GM19468 (cell line): ENCODE measurements at regions not wholly inside any gene's neighbourhood (a gene's known extent, or its start where the extent isn't known, plus 50 kb on each side); places are given as distances from the start of the nearest gene placed in this dataset.

ENCODE experiments used
- ATAC-seq: cut with Tn5 transposase; IDR thresholded peaks from one replicate; pipeline ENCODE4 v1.9.1; 2021; ENCODE audit warnings: mild to moderate bottlenecking, moderate library complexity, moderate number of reproducible peaks; ENCODE audit not compliant: unreplicated experiment; ENCODE audit errors: extremely low read depth

DNA sequence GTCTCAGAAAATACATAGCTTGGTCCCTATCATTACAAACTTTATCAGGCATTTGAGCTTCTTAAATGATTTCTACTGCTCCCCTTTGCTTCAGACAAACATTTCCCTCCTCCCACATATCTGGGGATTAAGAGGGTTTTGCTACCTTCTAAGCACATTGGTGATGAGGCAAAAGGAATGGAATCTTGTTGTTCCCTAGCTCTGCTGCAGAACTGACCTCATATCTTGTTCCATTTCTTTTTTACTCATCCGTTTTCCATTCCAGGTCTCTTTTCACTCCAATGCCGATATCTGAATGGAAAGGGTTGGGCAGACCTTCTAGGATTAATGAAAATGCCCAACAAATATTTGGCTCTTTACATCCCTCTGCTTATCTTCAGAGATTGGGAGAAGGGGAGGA is 444.6 kb downstream of the ZNF608 start:
- ATAC-seq, result no peak

- ATAC-seq, result no peak
Observed at GRCh38 chr5:124300815-124301621, 445.4 kb downstream of the ZNF608 start.

GRCh38 chr5:124297826-124298225 is 448.6 kb downstream of the ZNF608 start:
- ATAC-seq, result no peak

- no peak for ATAC-seq
Observed at GRCh38 chr5:124292322-124292855, 454.1 kb downstream of the ZNF608 start.

DNA sequence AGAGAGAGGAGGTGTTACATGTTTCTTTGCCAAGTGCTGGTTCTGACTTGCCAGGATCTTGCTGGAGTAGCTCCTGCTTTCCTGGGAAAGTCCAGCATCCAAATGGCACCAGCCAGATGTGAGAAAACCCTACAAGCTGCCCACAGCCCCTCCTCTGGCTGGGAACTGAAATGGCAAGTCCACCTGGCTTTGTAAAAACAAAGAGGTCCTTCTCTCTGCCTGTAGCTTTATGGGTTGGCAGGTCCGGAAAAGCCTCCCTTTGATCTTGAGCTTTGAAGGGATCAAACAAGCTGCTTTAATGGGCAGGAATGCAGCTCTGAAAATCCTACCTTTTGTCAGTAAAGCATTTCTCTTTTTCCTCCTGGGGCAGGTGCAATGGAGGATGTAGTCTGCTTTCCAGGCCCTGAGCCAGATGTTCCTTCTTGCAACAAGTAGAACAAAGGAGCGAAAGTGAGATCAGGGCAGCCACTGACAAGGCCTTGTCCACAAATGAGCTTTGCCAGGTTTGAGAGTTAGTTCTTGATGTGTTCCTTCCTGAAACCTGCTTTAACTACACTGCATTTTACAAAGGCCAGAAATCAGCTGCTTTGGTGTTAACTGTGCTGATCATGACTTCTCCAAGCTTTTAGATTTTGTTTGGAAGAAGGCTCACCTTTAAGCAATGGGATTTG is 456.7 kb downstream of the ZNF608 start:
- no peak for ATAC-seq

GRCh38 chr5:124289130-124289529 is 457.3 kb downstream of the ZNF608 start:
- no peak for ATAC-seq

- no peak for ATAC-seq
Observed at GRCh38 chr5:124287813-124288212, 458.6 kb downstream of the ZNF608 start.

DNA sequence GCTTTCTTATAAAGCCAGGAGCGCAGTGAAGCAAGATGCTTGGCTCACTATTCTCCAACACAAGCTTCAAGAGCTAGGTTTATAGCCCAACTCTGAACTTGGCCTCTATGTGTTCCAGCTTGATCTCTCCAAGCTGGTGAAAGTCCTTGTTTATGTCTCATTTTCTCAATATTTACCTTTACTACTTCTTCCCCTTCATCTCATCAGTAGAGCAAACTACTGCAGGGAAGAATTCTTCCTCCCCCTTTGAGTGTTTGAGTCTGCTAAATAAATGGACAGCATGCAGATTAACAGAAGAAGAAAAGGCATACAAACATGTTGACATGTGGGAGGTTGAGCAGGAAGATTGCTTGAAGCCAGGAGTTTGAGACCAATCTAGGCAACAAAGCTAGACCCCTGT is 460.7 kb downstream of the ZNF608 start:
- no peak for ATAC-seq

- ATAC-seq, result no peak
Observed at GRCh38 chr5:124285071-124285470, 461.4 kb downstream of the ZNF608 start.

- no peak for ATAC-seq
Observed at GRCh38 chr5:124283031-124283430, 463.4 kb downstream of the ZNF608 start.

GRCh38 chr5:124280079-124280478 is 466.4 kb downstream of the ZNF608 start:
- no peak for ATAC-seq

DNA sequence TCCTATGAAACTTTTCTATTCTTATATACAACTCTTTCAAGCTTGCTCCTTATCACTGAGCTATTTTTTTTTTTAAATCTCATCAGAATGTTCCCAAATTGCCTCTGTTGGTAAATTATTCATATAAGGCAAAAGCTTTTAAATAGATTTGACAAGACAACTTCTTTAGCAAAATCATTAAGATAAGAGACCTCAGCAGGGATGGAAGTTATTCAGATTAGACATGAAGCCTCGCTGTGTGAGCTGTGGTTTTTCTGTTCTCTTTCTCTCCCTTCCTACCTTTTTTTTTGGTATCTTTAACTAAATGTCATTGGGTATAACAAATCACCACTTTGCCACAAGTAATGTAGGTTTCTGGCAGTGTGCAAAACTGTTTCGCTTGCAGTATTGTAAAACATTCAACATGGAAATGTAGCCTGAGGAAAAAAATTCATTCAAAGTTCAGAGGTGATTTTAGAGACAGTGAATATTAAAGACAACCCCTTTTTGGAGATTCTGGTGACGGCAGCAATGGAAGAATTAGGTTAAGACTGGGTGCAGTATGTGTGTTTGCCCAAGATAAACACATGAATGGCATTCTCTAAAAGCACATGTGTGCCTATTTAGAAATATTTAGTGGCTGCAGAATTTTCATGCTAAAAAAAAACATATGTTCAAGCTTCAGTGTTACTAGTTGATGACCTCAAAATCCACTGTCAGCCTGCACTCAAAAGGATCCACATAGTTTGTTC is 467.1 kb downstream of the ZNF608 start:
- ATAC-seq, result no peak

- no peak for ATAC-seq
Observed at GRCh38 chr5:124278636-124279035, 467.8 kb downstream of the ZNF608 start.

- no peak for ATAC-seq
Observed at GRCh38 chr5:124277767-124278545, 468.5 kb downstream of the ZNF608 start.

- ATAC-seq, result no peak
Observed at GRCh38 chr5:124276166-124276565, 470.3 kb downstream of the ZNF608 start.

GRCh38 chr5:124274949-124275348 is 471.5 kb downstream of the ZNF608 start:
- ATAC-seq, result no peak

DNA sequence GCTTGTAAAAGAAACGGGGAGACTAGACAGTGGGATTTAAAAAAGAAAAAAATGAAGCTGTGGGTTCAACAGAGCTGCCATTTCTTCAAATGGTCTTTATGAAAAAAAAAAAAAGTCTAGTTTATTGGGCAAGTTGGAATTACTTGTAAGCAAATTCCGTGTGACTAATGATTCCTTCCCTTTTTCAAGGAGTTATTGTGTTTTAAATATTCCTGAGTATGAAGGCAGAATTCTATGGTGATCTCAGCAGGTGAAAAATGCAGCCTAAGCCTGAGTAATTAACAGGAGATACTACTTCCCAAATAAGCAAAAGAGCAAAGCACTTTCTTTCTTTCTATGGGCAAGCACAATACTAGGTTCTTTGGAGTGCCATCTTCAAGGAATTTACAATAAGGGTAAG is 481.9 kb downstream of the ZNF608 start:
- ATAC-seq, result no peak

GRCh38 chr5:124263680-124264491 is 482.6 kb downstream of the ZNF608 start:
- no peak for ATAC-seq

GRCh38 chr5:124262991-124263571 is 483.4 kb downstream of the ZNF608 start:
- no peak for ATAC-seq
